Neural progenitor cell (in vitro differentiated cells): ENCODE measurements at regions not wholly inside any gene's neighbourhood (a gene's known extent, or its start where the extent isn't known, plus 50 kb on each side); places are given as distances from the start of the nearest gene placed in this dataset.

Source experiments
- DNase-seq: peaks from one replicate; pipeline ENCODE4 v3.0.0-alpha.2; 2016; ENCODE audit warnings: low spot score
- H2AFZ ChIP-seq: fragments of 200-600 bp; sonication (generic); replicated peaks from 2 replicates; pipeline ENCODE4 v1.6.1; 2016; ENCODE audit warnings: antibody characterized with exemption
- H3F3A ChIP-seq: fragments of 200-600 bp; sonication (generic); 2 replicates; pipeline ENCODE4 v1.6.1; 2016; ENCODE audit warnings: antibody characterized with exemption, low read depth
- H3K27ac ChIP-seq: fragments of 200-600 bp; sonication (generic); 2 replicates; pipeline ENCODE4 v1.5.1; 2016; ENCODE audit warnings: mild to moderate bottlenecking
- H3K27me3 ChIP-seq: fragments of 200-600 bp; sonication (generic); 2 replicates; pipeline ENCODE4 v1.6.1; 2016; ENCODE audit warnings: mild to moderate bottlenecking, moderate library complexity
- H3K36me3 ChIP-seq: fragments of 200-600 bp; sonication (generic); 2 replicates; pipeline ENCODE4 v1.5.1; 2016
- H3K4me1 ChIP-seq: fragments of 200-600 bp; sonication (generic); 2 replicates; pipeline ENCODE4 v1.6.1; 2016; ENCODE audit warnings: mixed run types
- H3K4me2 ChIP-seq: fragments of 200-600 bp; sonication (generic); 2 replicates; pipeline ENCODE4 v1.6.1; 2016
- H3K4me3 ChIP-seq: fragments of 200-600 bp; sonication (generic); 2 replicates; pipeline ENCODE4 v1.5.1; 2016
- H3K79me2 ChIP-seq: fragments of 200-600 bp; sonication (generic); 2 replicates; pipeline ENCODE4 v1.6.1; 2016; ENCODE audit warnings: low read depth
- H3K9ac ChIP-seq: fragments of 200-600 bp; sonication (generic); 2 replicates; pipeline ENCODE4 v1.6.1; 2016
- H3K9me3 ChIP-seq: fragments of 200-600 bp; sonication (generic); 2 replicates; pipeline ENCODE4 v1.5.1; 2016; ENCODE audit warnings: low read depth
- H4K20me1 ChIP-seq: fragments of 200-600 bp; sonication (generic); 2 replicates; pipeline ENCODE4 v1.6.1; 2016; ENCODE audit warnings: low read depth
- H3K27ac Mint-ChIP-seq: 3 replicates; pipeline ENCODE4 v1.8.0; 2021; ENCODE audit warnings: mixed read lengths
- H3K27me3 Mint-ChIP-seq: 2 replicates; pipeline ENCODE4 v1.8.0; 2022; ENCODE audit warnings: low read depth, mild to moderate bottlenecking, inconsistent platforms, moderate library complexity, mixed read lengths; ENCODE audit not compliant: insufficient read depth
- H3K36me3 Mint-ChIP-seq: 3 replicates; pipeline ENCODE4 v1.8.0; 2021; ENCODE audit warnings: mixed read lengths
- H3K4me1 Mint-ChIP-seq: 3 replicates; pipeline ENCODE4 v1.8.0; 2021; ENCODE audit warnings: mixed read lengths
- H3K4me3 Mint-ChIP-seq: 3 replicates; pipeline ENCODE4 v1.8.0; 2021; ENCODE audit warnings: mild to moderate bottlenecking, moderate library complexity, mixed read lengths
- H3K9me3 Mint-ChIP-seq: 3 replicates; pipeline ENCODE4 v1.8.0; 2020; ENCODE audit warnings: mixed read lengths
- CTCF ChIP-seq: fragments of 200-600 bp; sonication (generic); IDR thresholded peaks from 2 replicates; pipeline ENCODE4 v1.5.1; 2017; ENCODE audit warnings: antibody characterized with exemption, mild to moderate bottlenecking
- EZH2 ChIP-seq: fragments of 200-600 bp; sonication (generic); IDR thresholded peaks from 2 replicates; pipeline ENCODE4 v1.6.1; 2017; ENCODE audit warnings: antibody characterized with exemption, mild to moderate bottlenecking, moderate library complexity
- EZH2phosphoT487 ChIP-seq: fragments of 200-600 bp; sonication (generic); IDR thresholded peaks from 2 replicates; pipeline ENCODE4 v1.6.1; 2017; ENCODE audit warnings: antibody characterized with exemption

- TF ChIP-seq CTCF (no peak), EZH2 (no peak), EZH2phosphoT487 (no peak)
- Mint-ChIP-seq H3K27me3 (peaks cover under 1% of the 10 kb centered on the region), H3K4me1 (peaks cover 15% of the 10 kb centered on the region), H3K27ac (no peak overlapping the region), H3K4me3 (no peak overlapping the region), H3K9me3 (peaks cover 3% of the 10 kb centered on the region), H3K36me3 (no peaks in the 10 kb centered on the region)
- Histone ChIP-seq H3K9me3 (no peaks in the 10 kb centered on the region), H3K27me3 (no peaks in the 10 kb centered on the region), H3K27ac (no peak overlapping the region), H3K4me1 (peaks cover 12% of the 10 kb centered on the region), H3F3A (no peaks in the 10 kb centered on the region), H3K4me2 (no peak overlapping the region), H3K9ac (no peak overlapping the region), H4K20me1 (no peaks in the 10 kb centered on the region), H2AFZ (no peak overlapping the region), H3K36me3 (no peaks in the 10 kb centered on the region), H3K79me2 (no peaks in the 10 kb centered on the region), H3K4me3 (no peak overlapping the region)
- DNase-seq, result no peak
These were observed 306.0 kb upstream of the ACVR2A start for GRCh38 chr2:147538821-147539220.

GRCh38 chr2:147538088-147538487, 306.7 kb upstream of the ACVR2A start:
- no peaks in the 10 kb centered on the region for H3K27me3 ChIP-seq

GRCh38 chr2:147531269-147531668, 313.6 kb upstream of the ACVR2A start:
- H2AFZ ChIP-seq, result no peak overlapping the region
- H3K4me1 Mint-ChIP-seq, result peaks cover 27% of the 10 kb centered on the region

More at GRCh38 chr2:147538088-147538487, 306.7 kb upstream of the ACVR2A start:
- no peaks in the 10 kb centered on the region for H3K36me3 Mint-ChIP-seq
- peaks cover 3% of the 10 kb centered on the region for H3K9me3 Mint-ChIP-seq
- H3K4me1 ChIP-seq, result peaks cover 17% of the 10 kb centered on the region
- no peak overlapping the region for H3K4me3 ChIP-seq
- no peak overlapping the region for H2AFZ ChIP-seq
- H3K36me3 ChIP-seq, result no peaks in the 10 kb centered on the region
- no peak overlapping the region for H3K4me2 ChIP-seq
- H3K27me3 Mint-ChIP-seq, result peaks cover 2% of the 10 kb centered on the region
- no peaks in the 10 kb centered on the region for H3K9me3 ChIP-seq
- H3K27ac Mint-ChIP-seq, result no peak overlapping the region
- H3F3A ChIP-seq, result no peaks in the 10 kb centered on the region
- H4K20me1 ChIP-seq, result no peaks in the 10 kb centered on the region
- H3K4me3 Mint-ChIP-seq, result no peak overlapping the region
- H3K4me1 Mint-ChIP-seq, result peaks cover 22% of the 10 kb centered on the region
- H3K9ac ChIP-seq, result no peak overlapping the region
- TF ChIP-seq CTCF, result no peak
- no peak for TF ChIP-seq EZH2
- no peak for TF ChIP-seq EZH2phosphoT487
- H3K79me2 ChIP-seq, result no peaks in the 10 kb centered on the region
- no peak overlapping the region for H3K27ac ChIP-seq
- DNase-seq, result no peak

More at GRCh38 chr2:147531269-147531668, 313.6 kb upstream of the ACVR2A start:
- Histone ChIP-seq H3K27ac (no peak overlapping the region), H3K79me2 (no peaks in the 10 kb centered on the region), H3K4me2 (no peak overlapping the region), H3F3A (no peaks in the 10 kb centered on the region), H3K4me1 (peaks cover 10% of the 10 kb centered on the region), H3K9me3 (no peaks in the 10 kb centered on the region), H3K4me3 (no peak overlapping the region), H3K27me3 (no peaks in the 10 kb centered on the region), H3K9ac (no peak overlapping the region), H4K20me1 (no peaks in the 10 kb centered on the region), H3K36me3 (no peaks in the 10 kb centered on the region)
- no peak overlapping the region for H3K4me3 Mint-ChIP-seq
- DNase-seq, result no peak
- no peaks in the 10 kb centered on the region for H3K9me3 Mint-ChIP-seq
- no peaks in the 10 kb centered on the region for H3K36me3 Mint-ChIP-seq
- peaks cover 2% of the 10 kb centered on the region for H3K27me3 Mint-ChIP-seq
- H3K27ac Mint-ChIP-seq, result no peak overlapping the region
- TF ChIP-seq CTCF (no peak), EZH2phosphoT487 (no peak), EZH2 (no peak)
